ENCODE measurements at regions not wholly inside any gene's neighbourhood (a gene's known extent, or its start where the extent isn't known, plus 50 kb on each side); places are given as distances from the start of the nearest gene placed in this dataset.
"Not testable (repeated sequence)": the region's sequence is repeated elsewhere in the genome, so short reads cannot be mapped to it uniquely, and the experiment has no call there.

DNA sequence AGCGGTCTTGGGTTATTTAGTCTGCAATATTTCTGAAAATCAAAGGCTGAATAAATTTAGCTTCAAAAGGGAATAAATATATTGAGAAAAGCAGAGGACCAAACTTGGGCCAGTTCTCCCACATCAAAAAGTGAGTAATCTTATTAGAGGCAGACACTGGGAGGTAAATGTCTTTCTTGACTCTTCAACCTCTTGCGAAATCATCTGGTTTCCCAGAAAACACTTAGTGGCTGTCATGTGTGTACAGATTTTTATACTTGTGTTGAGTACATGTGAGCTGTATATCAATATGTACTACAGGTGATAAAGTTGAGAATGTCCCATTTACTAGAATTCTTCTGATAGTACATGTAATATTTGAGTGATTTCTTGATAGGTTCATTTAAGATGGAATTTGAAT lies 454.9 kb downstream of the PRR16 start:
- no peak for DNase-seq (ENCODE audit: low spot score)

- no peak for DNase-seq (ENCODE audit: low spot score)
Observed at GRCh38 chr5:120923026-120923425, 458.9 kb downstream of the PRR16 start.

DNA sequence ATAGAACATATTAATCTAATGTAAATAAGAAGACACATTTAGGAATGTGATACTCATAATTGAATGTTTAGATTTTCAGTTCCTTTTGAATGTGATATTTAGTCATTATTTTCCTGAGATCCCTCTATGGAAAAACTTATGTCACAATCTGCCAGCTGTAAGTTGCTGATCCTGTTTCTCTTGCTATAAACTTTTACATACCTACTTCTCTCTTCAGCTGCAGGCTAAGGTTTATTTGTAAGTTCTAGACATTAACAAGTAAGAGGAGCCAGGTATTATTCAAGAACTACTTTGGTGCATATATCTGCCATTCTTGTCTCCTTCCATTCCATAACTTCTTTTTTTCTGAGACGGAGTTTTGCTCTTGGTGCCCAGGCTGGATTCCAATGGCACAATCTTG lies 462.4 kb downstream of the PRR16 start:
- no peak for DNase-seq (ENCODE audit: low spot score)

DNA sequence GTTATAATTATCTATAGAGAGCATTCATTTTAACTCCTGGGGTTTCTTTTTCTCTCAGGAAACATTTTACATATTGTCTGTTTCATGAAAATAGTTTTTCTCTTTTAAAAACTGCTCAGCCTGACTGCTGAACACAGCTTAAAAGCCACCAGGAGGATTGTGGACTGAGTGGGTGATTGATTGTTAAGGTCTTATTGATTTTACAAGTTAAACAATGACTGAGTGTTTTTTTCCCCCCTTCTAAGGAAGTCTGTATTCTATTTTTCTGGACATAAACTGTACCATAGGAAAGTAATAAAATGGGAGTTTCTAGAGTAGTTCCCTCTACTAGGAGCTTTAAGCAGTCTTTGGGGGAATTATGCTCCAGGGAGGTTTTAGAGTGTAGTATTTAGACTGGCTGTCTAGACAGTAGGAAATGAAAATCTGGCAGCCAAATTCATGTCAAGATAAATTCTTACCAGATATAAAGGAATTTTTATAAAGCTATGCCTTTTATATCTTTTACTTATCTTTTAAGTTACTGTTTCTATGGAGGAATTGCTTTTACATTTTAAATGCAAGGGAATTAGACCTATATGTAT lies 463.9 kb downstream of the PRR16 start:
- no peak for DNase-seq (ENCODE audit: low spot score)

GRCh38 chr5:120932480-120932879 lies 468.4 kb downstream of the PRR16 start:
- no peak for DNase-seq (ENCODE audit: low spot score)

- DNase-seq (ENCODE audit: low spot score) = no peak
Observed at GRCh38 chr5:120934031-120934430, 469.9 kb downstream of the PRR16 start.

DNA sequence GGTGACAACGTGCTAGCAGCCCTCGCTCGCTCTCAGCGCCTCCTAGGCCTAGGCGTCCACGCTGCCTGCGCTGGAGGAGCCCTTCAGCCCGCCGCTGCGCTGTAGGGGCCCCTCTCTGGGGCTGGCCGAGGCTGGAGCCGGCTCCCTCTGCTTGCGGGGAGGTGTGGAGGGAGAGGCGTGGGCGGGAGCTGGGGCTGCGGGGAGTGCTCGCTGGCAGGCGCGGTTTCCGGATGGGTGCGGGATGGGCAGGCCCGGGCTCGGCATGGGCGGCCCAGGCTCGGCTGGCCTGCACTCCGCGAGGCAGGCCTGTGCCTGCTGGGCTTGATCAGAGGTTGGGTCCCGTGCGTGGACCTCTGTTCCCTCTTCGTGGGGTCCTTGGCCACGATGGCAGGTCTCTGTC lies 472.6 kb downstream of the PRR16 start:
- no peak for DNase-seq (ENCODE audit: low spot score)

GRCh38 chr5:120938604-120939003 lies 474.5 kb downstream of the PRR16 start:
- DNase-seq (ENCODE audit: low spot score) = no peak

GRCh38 chr5:120942596-120943350 lies 478.7 kb downstream of the PRR16 start:
- no peak for DNase-seq (ENCODE audit: low spot score)

- DNase-seq (ENCODE audit: low spot score) = not testable (repeated sequence)
Observed at GRCh38 chr5:120949596-120949995, 485.5 kb downstream of the PRR16 start.

- not testable (repeated sequence) for DNase-seq (ENCODE audit: low spot score)
Observed at GRCh38 chr5:120953445-120953844, 489.3 kb downstream of the PRR16 start.

DNA sequence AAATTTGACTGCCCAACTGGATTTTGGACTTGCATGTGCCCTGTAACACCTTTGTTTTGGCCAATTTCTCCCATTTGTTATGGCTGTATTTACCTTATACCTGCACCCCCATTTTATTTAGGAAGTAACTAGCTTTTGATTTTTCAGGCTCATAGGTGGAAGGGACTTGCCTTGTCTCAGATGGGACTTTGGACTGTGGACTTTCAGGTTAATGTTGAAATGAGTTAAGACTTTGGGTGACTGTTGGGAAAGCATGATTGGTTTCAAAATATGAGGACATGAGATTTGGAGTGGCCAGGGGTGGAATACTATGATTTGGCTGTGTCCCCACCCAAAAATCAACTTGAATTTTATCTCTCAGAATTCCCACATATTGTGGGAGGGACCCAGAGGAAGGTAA lies 490.2 kb downstream of the PRR16 start:
- DNase-seq (ENCODE audit: low spot score) = no peak

GRCh38 chr5:120955795-120956194 lies 491.7 kb downstream of the PRR16 start:
- no peak for DNase-seq (ENCODE audit: low spot score)

DNA sequence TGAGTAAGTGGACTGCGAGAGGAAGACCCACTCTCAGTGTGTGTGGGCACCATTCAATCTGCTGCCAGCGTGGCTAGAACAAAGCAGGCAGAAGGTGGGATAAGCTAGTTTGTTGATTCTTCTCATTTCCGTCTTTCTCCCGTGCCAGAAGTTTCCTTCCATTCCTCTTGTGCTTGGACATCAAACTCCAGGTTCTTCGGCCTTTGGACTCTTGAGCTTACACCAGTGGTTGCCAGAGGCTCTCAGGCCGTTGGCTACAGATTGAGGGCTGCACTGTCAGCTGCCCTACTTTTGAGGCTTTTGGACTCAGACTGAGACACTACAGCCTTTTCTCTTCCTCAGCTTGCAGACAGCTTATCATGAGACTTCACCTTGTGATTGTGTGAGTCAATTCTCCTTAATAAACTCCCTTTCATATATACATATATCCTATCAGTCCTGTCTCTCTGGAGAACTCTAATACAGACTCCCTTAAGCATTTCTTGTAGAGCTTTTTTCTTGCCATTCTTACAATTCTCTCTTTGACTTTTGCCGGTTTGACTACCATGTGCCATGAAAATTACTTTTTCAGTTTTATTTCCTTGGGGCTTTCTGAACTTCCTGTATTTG lies 494.9 kb downstream of the PRR16 start:
- DNase-seq (ENCODE audit: low spot score) = no peak

GRCh38 chr5:120960510-120960909 lies 496.4 kb downstream of the PRR16 start:
- no peak for DNase-seq (ENCODE audit: low spot score)

DNA sequence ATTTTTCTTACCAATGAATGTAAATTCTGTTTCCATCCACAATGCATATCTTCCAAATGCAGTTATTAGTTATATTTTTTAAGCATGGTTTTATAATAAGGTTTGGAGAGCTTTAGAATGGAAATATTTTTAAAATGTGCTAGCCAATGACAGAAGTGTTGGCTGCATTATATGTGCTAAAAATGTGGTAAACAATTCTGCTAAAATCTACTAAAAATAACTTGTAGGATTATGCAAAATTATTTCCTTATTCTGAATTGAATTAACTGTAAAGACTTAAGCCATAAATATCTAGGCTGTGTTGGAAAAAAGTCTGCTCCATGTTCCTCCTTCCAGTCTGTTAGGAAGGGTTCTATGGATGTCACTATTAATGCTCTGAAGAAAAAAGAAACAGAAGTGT lies 503.3 kb downstream of the PRR16 start:
- no peak for DNase-seq (ENCODE audit: low spot score)

DNA sequence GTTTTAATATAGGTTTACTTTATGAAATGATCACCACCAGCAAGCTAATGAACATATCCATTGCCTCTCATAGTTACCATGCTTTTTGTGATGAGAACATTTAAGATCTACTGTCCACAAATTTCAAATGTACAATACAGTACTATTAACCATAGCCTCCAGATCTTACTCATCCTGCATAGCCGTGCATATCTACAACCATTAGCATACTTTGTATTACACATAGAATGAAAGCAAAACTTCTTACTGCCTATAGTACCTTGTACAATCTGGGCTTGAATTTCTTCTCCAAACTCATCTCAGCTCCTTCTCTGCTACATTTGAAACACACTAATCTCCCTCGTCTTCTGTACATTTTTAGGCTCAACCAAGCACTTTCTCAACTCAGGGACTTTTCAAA lies 510.6 kb downstream of the PRR16 start:
- no peak for DNase-seq (ENCODE audit: low spot score)

DNA sequence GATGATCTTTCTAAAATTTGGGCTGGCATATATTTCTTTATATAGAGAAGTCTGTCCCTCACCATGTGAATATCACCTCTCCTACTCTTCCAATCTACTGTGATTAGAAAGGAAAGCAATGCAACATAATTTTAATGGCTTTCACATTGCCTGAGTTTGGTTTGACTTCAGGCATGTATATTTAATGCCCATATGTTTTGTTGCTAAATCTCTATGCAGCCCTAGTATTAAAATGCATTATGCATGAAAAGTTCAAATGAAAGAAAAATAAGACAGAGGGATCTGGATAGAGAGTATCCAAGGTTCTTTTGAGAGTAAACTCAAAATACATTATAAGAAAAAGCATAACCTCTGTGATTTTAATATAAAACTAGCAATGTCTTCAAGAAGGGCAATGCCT lies 518.3 kb downstream of the PRR16 start:
- DNase-seq (ENCODE audit: low spot score) = no peak

DNA sequence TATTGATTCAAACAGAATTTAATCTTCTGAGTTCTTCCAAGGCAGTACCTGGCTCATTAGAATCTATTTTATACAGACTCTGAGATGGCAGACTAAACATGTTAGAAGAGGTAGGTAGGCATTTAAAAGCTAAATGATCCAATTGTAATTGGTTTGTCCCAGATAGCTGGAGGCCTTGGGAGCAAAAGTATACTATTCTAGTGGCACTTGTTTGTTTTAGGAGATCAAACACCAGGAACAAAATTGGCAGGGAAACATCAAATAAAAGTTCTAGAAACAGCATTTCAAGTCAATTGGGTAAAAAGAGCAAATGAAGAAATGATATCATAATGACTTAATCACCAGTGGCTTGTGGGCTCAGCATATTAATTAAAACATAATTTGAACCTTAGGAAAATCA lies 521.4 kb downstream of the PRR16 start:
- DNase-seq (ENCODE audit: low spot score) = no peak

DNA sequence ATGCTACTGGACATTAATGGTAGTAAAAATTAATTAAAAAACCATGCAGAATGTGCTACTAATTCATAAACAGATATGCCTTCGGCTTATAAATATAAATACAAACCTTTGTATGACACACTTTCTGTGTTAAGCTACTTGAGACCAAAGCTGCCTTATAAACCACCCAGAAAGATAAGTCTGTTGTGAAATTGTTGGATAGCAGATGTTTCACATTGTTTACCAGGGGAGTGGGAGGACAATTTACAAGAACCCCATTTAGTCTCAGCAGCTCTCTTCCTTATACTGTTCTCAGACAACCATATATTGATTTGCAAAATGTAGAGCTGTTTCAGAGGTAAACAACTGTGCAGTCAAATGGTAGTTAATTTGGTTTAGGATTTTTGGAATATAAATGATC lies 524.4 kb downstream of the PRR16 start:
- no peak for DNase-seq (ENCODE audit: low spot score)

- peak; percentile 6 for DNase-seq (ENCODE audit: low spot score)
Observed at GRCh38 chr5:120988941-120989340, 524.8 kb downstream of the PRR16 start.

DNA sequence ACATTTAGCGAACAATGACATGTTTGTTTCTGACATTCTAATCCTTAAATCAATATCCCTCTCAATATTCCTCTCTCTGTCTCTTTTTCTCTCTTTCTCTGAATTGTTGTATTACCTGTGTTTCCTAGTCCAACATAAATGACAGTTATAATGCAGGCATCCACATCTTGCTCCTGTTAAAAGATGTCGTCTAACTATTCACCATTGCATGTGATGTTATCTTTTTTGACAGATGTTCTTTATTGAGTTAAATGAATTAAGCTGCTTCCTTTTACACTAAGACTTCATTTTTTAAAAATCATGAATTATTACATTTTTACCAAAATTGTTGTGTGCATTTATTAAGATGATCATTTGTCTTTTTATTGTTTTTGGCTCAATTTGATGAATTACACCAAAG lies 527.5 kb downstream of the PRR16 start:
- DNase-seq (ENCODE audit: low spot score) = no peak

GRCh38 chr5:120994112-120994511 lies 530.0 kb downstream of the PRR16 start:
- DNase-seq (ENCODE audit: low spot score) = no peak

DNA sequence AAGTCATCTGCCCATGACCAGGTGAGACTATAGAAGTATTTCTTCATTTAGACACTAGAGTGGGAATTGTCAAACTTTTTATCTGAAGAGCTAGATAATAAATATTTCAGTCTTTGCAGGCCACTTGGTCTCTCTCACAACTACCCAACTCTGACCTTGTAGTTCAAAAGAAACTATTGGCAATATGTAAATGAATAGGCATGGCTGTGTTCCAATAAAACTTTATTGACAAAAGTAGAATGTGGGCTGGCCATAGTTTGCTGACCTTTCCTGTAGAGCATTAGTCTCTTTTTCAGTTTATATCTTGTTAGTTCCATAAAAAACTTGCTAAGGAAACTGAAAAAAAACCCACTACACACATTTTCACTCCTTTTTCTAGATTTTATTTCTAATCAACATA lies 535.5 kb downstream of the PRR16 start:
- no peak for DNase-seq (ENCODE audit: low spot score)

Measured in putamen (tissue), 1 donor.